ENCODE measurements at regions not wholly inside any gene's neighbourhood (a gene's known extent, or its start where the extent isn't known, plus 50 kb on each side); places are given as distances from the start of the nearest gene placed in this dataset.
"Not testable (repeated sequence)": the region's sequence is repeated elsewhere in the genome, so short reads cannot be mapped to it uniquely, and the experiment has no call there.

DNA sequence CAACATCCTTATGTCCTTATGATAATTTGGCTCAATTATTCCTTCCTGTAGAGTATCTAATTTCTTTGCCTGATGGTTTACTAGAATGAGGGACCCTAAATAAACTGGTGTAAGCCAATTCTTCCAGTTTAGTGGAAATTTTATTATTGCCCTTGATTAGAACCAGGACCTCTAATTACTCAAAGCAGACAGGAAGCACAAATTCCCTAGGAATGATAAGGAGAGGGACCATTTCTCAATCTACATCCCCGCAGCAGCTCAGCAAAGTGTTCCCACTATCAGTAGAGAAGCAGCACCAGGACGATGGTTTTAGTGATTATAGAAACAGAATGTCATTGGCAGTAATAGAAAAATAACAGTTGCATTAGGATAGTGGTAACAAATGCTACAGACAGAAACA, 97.1 kb downstream of the PLPPR4 start:
- no peak for DNase-seq (ENCODE audit: extremely low read depth, low read depth, low spot score)

DNA sequence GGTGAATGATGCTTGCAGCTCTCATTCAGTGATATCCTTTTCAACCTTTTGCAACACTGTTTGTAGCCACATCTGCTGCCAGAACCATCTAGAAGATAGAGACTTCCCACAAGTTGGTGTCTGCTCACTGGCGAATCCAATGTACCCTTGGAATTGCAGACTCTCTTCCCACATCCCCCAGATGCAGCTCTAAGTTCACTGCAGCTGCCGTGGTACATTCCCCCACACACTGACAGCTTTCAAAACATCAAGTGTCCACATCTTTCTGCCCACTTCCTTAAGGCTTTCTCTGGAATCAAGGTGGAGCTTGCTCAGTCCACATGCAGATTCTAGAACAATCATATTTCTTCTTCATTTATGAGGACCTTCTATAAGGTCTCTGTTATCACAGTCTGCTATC, 99.2 kb downstream of the PLPPR4 start:
- no peak for DNase-seq (ENCODE audit: extremely low read depth, low read depth, low spot score)

DNA sequence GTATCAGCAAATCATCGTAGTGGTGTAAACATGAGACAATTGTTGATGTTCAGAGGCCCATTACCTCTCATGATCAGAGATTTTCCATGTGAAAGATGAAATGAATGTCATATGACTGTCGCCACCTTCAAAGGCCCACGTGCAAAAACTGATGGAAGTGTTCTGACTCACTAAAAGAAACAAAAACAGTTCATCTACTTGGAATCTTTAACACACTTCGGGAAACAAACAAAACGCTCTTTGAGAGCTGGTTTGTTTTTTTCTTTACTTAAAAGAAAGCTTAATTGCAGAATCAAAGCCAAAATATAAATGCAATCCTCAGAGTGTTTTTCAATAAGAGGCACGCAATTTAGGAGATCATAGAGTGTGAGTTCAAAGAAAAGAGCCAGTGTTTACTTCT, 100.8 kb downstream of the PLPPR4 start:
- DNase-seq (ENCODE audit: extremely low read depth, low read depth, low spot score), result no peak

DNA sequence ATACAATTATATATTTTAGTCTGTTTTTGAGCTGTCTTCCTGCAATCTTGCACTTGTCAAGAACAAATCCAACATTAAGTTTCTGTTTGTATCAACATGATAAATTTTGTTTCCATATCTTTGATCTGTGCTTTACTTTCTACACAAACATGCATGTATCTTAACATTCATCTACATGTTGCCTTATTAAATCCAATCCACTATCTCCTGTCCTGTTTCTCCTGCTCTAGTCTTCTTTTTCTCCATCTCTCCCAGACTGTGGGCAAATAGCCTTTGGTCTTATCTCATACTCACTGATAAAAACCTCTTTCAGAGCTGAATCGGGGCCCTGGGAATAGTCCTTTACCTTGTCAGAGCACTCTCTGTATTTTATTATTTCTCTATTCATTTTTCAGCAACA, 101.3 kb downstream of the PLPPR4 start:
- DNase-seq (ENCODE audit: extremely low read depth, low read depth, low spot score), result no peak

DNA sequence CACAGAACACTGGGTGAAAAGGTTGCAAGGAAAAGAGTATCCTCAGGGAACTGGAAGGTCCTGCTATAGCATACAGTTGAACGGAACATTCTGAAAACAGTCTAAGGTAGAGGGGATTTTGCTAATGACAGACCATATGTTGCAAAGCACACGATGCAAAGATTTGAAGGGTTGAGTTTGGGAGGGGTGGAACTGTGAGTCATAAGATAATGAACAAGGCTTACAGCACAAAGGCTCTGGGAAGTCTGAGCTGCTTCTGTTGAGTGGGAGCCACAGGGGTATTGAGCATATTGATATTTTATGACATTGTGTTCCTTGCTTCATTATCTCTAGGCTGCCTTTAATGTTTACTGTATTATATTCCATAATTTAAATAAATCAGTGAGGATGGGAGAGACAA, 104.9 kb downstream of the PLPPR4 start:
- DNase-seq (ENCODE audit: extremely low read depth, low read depth, low spot score), result no peak

DNA sequence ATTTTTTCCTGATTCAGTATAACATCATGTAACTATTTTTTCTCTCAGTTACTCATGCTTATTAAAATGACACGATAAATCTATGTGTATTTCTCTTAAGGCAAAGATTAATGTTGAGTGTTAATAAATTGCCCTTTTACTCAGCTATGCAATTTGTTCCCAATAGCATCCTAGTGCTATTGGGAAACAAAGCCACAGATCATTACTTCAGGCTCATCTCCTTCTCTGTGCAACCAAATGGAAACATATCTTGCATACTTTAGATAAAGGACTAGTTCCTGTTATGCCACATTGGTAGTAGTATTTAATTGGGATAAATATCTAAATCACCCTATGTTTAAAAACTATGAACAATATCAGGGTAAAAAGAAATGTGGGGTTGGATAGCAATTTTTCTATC, 106.2 kb downstream of the PLPPR4 start:
- DNase-seq (ENCODE audit: extremely low read depth, low read depth, low spot score), result no peak

DNA sequence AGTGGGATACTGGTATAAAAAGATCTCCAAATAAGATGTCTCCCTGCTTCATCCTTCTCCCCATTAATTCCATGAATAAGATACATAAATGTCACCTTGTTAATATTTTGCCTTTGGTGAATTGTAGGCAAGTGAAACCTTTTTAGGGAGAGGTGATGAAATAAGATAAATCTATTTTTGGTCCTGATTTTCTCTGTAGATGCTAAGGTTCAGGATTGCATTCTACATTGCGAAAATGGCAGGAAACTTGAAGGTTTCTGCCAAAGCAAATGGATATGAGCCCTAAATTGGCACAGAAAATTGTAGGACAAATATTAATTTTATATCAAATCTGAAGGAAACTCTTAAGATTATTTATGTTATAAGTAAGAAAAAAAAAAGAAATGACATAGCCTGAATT, 107.1 kb downstream of the PLPPR4 start:
- no peak for DNase-seq (ENCODE audit: extremely low read depth, low read depth, low spot score)

DNA sequence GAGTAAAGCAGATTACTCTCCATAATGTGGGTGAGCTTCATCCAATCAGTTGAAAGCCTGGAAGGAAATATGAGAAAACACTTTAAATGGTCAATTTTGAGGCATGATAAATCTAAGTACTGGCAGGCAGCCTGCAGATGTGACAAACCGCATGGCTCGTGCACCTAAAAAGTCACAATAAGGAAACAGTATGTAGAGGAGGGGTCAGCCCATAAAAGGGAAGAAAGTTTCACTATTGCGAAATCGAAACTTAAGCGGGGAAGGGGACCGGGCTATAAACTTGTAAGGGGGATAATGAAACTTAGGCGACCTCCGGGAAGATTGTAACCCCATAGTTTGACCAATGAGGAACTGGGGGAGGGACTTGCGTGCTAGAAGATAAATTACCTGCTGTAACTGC, 109.8 kb downstream of the PLPPR4 start:
- no peak for DNase-seq (ENCODE audit: extremely low read depth, low read depth, low spot score)

DNA sequence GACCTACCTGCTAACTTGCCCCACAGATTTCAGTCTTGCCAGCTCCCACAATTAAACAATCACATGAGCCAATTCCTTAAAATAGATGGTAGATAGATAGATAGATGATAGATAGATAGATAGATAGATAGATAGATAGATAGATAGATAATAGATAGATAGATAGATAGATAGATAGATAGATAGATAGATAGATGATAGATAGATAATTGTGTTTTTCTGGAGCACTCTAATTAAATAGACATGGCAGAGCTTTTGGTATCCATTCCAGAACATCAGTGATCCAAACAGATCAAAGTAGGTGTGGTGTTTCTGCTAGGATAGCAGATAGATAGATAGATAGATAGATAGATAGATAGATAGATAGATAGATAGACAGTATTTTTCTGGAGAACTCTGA, 110.4 kb downstream of the PLPPR4 start:
- not testable (repeated sequence) for DNase-seq (ENCODE audit: extremely low read depth, low read depth, low spot score)

DNA sequence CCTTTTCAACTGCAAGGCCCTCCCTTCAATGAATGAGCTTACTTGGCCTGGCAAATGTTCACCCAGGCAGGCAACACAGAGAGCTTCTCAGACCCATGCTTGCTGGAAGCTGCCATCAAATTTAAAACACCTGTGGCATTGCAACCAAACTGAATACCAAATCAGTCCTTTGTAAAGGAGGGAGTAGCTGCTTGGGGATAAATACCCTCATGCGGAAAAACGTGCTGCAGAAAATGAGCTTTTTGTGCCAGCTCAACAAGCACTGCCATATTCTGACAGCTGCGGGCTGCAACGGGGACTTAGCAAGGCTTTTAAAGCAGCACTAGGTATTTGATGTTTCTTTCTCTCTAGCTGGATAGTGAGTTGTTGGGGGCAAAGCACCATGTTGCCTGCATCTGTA, 119.7 kb downstream of the PLPPR4 start:
- no peak for DNase-seq (ENCODE audit: extremely low read depth, low read depth, low spot score)

DNA sequence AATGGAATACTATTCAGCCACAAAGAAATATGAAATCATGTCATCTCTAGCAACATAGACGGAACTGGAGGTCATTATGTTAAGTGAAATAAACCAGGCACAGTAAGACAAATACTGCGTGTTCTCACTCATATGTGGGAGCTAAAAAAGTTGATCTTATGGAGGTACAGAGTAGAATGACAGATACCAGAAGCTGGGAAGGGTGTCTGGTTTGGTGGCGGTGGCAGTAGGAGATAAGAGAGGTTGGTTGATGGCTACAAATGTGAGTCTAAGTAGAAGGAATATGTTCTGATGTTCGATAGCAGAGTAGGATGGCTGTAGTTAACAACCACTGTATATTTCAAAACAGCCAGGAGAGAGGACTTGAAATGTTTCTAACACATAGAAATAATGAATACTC, 121.6 kb downstream of the PLPPR4 start:
- no peak for DNase-seq (ENCODE audit: extremely low read depth, low read depth, low spot score)

DNA sequence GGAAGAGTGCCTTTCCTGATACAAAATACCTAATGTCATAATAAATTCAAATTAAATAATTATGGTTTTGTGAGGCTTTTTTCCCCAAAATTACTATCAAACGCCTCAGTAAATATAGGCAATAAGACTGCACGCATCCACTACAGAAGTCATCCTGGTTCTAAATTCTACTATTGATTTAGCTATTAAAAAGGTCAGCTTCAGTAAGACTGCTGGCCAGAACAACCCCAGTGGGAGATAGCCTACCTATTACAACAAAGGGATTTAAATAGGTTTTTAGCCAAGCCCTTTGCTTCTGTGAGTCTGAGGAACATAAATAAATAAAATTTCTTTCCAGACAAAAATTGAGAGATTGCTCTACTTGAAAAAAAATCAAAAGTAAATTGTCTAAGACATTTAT, 132.1 kb downstream of the PLPPR4 start:
- DNase-seq (ENCODE audit: extremely low read depth, low read depth, low spot score), result no peak

DNA sequence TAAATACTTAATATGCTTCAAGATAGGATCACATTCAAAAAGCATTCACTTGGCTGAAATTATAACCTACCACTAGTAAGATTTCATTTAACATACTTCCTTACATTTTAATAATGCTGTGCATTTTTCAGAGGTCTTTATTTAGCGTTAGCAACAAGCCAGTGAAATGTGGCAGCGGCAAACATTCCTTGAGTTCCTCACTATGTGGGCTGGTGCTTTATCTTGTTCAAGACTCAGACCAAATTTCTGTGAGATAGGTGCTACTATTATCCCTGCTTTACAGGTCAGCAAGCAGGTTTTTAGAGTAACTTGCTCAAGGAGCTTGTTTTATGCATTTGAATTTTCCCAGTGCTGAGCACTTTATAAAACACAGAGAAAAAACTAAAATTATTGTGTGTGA, 132.7 kb downstream of the PLPPR4 start:
- DNase-seq (ENCODE audit: extremely low read depth, low read depth, low spot score), result no peak

DNA sequence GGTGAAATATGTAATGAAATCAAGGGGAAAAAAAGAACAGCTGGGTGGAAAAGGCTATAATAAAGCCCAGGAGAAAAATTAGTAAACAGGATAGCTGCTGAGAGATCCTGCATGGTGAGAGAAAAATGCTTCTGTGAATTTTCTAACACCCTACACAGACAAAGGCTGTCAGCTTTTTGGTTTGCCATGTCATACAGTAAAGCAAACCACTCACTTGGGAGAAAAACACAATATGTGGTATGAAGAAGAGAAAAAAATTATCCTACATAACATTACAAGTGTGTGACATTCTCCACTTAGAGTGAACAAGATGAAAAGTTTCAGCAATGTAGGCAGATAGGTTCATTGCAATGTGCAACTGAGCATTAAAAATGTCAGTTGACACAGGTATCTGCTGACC, 133.6 kb downstream of the PLPPR4 start:
- DNase-seq (ENCODE audit: extremely low read depth, low read depth, low spot score), result no peak

DNA sequence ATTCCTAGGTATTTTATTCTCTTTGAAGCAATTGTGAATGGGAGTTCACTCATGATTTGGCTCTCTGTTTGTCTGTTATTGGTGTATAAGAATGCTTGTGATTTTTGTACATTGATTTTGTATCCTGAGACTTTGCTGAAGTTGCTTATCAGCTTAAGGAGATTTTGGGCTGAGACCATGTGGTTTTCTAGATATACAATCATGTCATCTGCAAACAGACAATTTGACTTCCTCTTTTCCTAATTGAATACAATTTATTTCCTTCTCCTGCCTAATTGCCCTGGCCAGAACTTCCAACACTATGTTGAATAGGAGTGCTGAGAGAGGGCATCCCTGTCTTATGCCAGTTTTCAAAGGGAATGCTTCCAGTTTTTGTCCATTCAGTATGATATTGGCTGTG, 137.3 kb downstream of the PLPPR4 start:
- DNase-seq (ENCODE audit: extremely low read depth, low read depth, low spot score), result not testable (repeated sequence)

DNA sequence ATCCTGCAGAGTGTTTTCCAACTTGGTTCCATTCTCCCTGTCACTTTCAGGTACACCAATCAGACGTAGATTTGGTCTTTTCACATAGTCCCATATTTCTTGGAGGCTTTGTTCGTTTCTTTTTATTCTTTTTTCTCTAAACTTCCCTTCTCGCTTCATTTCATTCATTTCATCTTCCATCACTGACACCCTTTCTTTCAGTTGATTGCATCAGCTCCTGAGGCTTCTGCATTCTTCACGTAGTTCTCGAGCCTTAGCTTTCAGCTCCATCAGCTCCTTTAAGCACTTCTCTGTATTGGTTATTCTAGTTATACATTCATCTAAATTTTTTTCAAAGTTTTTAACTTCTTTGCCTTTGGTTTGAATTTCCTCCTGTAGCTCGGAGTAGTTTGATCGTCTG, 140.1 kb downstream of the PLPPR4 start:
- DNase-seq (ENCODE audit: extremely low read depth, low read depth, low spot score), result not testable (repeated sequence)

DNA sequence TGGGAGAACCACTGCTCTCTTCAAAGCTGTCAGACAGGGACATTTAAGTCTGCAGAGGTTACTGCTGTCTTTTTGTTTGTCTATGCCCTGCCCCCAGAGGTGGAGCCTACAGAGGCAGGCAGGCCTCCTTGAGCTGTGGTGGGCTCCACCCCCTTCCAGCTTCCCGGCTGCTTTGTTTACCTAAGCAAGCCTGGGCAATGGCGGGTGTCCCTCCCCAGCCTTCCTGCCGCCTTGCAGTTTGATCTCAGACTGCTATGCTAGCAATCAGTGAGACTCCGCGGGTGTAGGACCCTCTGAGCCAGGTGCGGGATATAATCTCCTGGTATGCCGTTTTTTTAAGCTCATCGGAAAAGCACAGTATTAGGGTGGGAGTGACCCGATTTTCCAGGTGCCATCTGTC, 141.0 kb downstream of the PLPPR4 start:
- DNase-seq (ENCODE audit: extremely low read depth, low read depth, low spot score), result not testable (repeated sequence)

DNA sequence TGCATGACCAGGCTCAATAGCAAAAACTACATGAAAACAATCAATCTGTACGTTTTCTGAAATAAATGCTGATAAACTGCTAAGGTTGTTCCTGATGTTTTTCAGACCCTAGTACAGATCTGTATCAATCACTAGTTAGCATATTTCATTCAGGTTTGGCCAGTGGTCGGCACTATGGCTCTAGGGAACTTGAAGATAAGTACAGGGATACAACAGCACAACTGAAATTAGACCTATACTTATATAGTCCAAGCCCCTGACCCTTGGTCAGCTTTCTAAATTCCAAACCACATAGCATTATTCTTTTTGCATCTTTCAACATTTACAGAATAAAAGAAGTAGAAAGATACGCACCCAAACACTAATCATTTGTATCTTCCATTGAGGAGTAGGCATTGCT, 142.7 kb downstream of the PLPPR4 start:
- DNase-seq (ENCODE audit: extremely low read depth, low read depth, low spot score), result no peak

DNA sequence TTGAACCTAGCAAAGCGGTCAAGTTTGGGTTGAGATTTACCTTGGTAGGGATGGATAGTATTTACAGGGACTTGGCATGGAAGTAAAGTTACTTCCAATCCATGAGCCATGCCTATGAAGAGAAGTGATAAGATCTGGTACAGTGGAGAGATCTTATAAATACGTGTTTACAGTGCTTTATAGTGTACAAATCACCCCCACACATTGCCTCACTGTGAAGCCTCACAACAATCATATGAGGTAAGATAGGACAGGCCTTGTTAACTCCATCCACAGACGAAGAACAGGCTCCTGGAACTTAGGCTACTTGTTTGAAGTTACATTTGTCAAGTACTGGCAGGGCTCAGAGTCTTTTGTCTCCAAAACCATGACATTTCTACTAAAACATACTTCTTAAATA, 159.8 kb downstream of the PLPPR4 start:
- DNase-seq (ENCODE audit: extremely low read depth, low read depth, low spot score), result no peak

DNA sequence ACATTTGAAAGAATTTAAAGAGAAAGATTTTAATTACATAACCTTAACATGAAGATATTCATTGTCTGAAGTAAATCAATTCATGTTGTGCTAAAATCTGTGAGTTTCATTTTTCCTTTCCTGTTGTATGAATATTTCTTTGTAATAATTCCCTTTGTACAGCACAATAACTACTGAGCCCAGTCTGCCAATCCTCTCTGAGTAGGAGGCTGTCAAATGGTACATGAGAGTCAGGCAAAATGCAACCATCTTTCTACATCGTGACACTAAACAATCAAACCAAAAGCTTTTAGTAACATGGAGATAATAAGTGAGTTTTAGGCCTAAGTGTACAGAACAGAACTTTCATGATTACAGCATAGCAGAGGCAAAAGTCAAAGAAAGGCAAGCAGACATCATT, 165.5 kb downstream of the PLPPR4 start:
- no peak for DNase-seq (ENCODE audit: extremely low read depth, low read depth, low spot score)

DNA sequence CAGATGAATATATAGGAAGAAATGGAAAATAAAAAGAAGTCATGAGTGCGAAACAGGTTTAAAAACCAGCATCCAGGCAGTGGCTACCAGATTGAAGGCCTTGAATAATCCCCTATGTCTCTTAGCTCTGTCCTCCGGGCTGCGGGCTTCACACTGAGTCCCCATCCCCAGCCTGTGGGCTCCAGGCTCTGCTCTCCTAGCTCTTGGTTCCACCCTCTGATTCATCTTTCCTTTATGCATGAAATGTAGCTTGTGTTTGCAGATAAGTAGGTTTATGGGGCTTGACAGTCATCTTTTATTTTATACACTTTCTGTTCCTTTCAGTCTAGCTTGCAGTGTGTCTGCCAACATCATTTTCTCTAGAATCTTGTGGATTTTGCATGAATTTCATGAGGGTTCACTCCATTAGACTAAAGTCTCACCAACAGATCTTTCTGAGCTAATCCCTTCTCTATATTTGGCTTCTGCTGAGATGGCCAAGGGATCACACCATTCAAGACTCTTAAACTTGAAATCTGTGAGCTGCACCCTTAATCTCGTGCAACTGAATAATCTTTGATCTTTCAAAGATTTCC, 174.5 kb downstream of the PLPPR4 start:
- DNase-seq (ENCODE audit: extremely low read depth, low read depth, low spot score), result no peak

DNA sequence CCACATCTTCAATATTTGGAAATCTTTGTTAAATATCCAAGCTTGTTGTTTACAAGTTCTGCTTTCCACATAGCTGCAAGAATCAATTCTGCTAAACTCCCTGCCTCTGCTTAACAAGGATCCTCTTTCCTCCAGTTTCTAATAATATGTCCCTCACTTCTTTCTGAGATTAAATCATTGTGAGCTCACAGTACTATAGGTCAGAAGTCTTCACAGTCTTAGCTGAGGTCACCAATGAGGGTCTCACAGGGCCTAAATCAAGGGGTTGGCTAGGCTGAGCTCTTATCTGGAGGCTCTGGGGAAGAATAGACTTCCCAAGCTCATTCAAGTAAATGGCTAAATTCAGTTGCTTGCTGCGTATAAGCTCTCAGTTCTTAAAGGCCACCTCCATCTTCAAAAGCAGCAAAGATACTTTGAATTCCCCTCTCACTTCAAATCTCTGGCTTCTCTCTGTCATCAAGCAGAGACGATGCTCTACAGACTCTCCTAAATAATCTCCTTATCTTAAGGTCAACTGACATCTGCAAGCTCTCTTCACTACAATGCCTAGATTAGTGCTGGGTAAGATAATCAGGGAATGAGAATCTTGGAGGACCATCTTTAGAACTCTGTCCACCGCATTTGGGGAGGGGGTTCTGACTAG, 175.3 kb downstream of the PLPPR4 start:
- no peak for DNase-seq (ENCODE audit: extremely low read depth, low read depth, low spot score)
